HCT116 (cell line): ENCODE measurements at regions not wholly inside any gene's neighbourhood (a gene's known extent, or its start where the extent isn't known, plus 50 kb on each side); places are given as distances from the start of the nearest gene placed in this dataset.

Source experiments
- EZH2 ChIP-seq: fragments of 200-600 bp; sonication (generic); IDR thresholded peaks from 2 replicates; pipeline ENCODE4 v1.6.1; 2017; ENCODE audit warnings: antibody characterized with exemption, mixed run types
- EZH2phosphoT487 ChIP-seq: fragments of 200-600 bp; IDR thresholded peaks from 2 replicates; pipeline ENCODE4 v1.6.1; 2018; ENCODE audit warnings: antibody characterized with exemption, borderline replicate concordance
- MAX ChIP-seq: IDR thresholded peaks from 2 replicates; pipeline ENCODE4 v1.6.1; 2012
- POLR2A ChIP-seq: IDR thresholded peaks from 2 replicates; pipeline ENCODE4 v1.7.0; 2011; ENCODE audit warnings: borderline replicate concordance; ENCODE audit not compliant: insufficient read depth, insufficient read length; ENCODE audit errors: extremely low read depth
- RAD21 ChIP-seq: IDR thresholded peaks from 2 replicates; pipeline ENCODE4 v1.6.1; 2012; ENCODE audit warnings: low read depth, mild to moderate bottlenecking
- SIN3A ChIP-seq: IDR thresholded peaks from 2 replicates; pipeline ENCODE4 v1.6.1; 2012; ENCODE audit warnings: low read depth
- SRF ChIP-seq: IDR thresholded peaks from 2 replicates; pipeline ENCODE4 v1.6.1; 2012; ENCODE audit warnings: low read depth
- YY1 ChIP-seq: IDR thresholded peaks from 2 replicates; pipeline ENCODE4 v1.6.1; 2011; ENCODE audit warnings: low read length, low read depth, moderate library complexity, mild to moderate bottlenecking; ENCODE audit not compliant: insufficient replicate concordance; ENCODE audit errors: extremely low read depth
- ZNF274 ChIP-seq: fragments of 200-500 bp; sonication (Bioruptor generic); IDR thresholded peaks from 2 replicates; pipeline ENCODE4 v1.6.1; 2014; ENCODE audit warnings: mild to moderate bottlenecking, low read depth, low read length, inconsistent platforms
- TF ChIP-seq, protein P1 (sequence below), 3 experiments: fragments of 200-600 bp in 1 of 3; sonication (generic) in 1 of 3; IDR thresholded peaks in 2 of 3; conservative IDR thresholded peaks in 1 of 3; 2 replicates each; pipeline ENCODE4 v1.5.1; 2012 to 2017; ENCODE audit warnings: low read depth in 2 of 3, low read length in 2 of 3, antibody characterized with exemption in 1 of 3, borderline replicate concordance in 1 of 3, control low read depth in 1 of 3, mild to moderate bottlenecking in 1 of 3, mixed read lengths in 1 of 3, mixed run types in 1 of 3, moderate library complexity in 1 of 3; ENCODE audit not compliant: insufficient read depth in 1 of 3
- TF ChIP-seq, protein P2 (sequence below): IDR thresholded peaks from 2 replicates; pipeline ENCODE4 v1.6.1; 2011; ENCODE audit warnings: mild to moderate bottlenecking, low read length, moderate library complexity; ENCODE audit not compliant: insufficient replicate concordance; ENCODE audit errors: extremely low read depth
- TF ChIP-seq, protein P3 (sequence below): IDR thresholded peaks from 2 replicates; pipeline ENCODE4 v1.6.1; 2012
- TF ChIP-seq, protein P4 (sequence below): IDR thresholded peaks from 2 replicates; pipeline ENCODE4 v1.6.1; 2012; ENCODE audit warnings: low read depth

DNA sequence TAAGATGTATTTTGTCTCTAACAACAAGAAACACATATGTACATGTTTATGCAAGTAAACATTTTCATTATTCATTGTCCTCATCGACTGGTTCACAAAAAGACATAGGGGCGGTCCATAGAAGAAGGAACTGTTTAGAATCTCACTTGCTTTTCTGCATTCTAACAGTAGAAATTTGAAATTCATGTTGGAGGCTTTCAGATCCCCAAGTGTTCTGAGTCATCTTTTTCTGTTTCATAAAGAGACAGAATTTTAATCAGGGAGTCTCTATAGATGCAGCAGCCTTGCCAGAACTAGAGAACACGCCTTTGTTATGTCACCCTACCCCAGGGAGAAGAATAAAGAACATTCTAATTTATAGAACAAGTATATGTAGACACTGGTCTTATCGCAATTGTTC lies 324.3 kb downstream of the GABRG2 start:
- TF ChIP-seq YY1 (no peak), RAD21 (no peak), EZH2 (no peak), EZH2phosphoT487 (no peak), SRF (no peak), POLR2A (no peak), ZNF274 (no peak), MAX (no peak), SIN3A (no peak)
- TF ChIP-seq, protein P1, sequence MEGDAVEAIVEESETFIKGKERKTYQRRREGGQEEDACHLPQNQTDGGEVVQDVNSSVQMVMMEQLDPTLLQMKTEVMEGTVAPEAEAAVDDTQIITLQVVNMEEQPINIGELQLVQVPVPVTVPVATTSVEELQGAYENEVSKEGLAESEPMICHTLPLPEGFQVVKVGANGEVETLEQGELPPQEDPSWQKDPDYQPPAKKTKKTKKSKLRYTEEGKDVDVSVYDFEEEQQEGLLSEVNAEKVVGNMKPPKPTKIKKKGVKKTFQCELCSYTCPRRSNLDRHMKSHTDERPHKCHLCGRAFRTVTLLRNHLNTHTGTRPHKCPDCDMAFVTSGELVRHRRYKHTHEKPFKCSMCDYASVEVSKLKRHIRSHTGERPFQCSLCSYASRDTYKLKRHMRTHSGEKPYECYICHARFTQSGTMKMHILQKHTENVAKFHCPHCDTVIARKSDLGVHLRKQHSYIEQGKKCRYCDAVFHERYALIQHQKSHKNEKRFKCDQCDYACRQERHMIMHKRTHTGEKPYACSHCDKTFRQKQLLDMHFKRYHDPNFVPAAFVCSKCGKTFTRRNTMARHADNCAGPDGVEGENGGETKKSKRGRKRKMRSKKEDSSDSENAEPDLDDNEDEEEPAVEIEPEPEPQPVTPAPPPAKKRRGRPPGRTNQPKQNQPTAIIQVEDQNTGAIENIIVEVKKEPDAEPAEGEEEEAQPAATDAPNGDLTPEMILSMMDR (IDR thresholded peaks at IDR 0.05 in 2 of 3, conservative IDR thresholded peaks at IDR 0.05 in 1 of 3; ENCODE audit: borderline replicate concordance in 1 of 3, insufficient read depth in 1 of 3, low read depth in 2 of 3, low read length in 2 of 3), result no peak
- TF ChIP-seq, protein P2, sequence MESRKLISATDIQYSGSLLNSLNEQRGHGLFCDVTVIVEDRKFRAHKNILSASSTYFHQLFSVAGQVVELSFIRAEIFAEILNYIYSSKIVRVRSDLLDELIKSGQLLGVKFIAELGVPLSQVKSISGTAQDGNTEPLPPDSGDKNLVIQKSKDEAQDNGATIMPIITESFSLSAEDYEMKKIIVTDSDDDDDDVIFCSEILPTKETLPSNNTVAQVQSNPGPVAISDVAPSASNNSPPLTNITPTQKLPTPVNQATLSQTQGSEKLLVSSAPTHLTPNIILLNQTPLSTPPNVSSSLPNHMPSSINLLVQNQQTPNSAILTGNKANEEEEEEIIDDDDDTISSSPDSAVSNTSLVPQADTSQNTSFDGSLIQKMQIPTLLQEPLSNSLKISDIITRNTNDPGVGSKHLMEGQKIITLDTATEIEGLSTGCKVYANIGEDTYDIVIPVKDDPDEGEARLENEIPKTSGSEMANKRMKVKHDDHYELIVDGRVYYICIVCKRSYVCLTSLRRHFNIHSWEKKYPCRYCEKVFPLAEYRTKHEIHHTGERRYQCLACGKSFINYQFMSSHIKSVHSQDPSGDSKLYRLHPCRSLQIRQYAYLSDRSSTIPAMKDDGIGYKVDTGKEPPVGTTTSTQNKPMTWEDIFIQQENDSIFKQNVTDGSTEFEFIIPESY, result no peak
- TF ChIP-seq, protein P3, sequence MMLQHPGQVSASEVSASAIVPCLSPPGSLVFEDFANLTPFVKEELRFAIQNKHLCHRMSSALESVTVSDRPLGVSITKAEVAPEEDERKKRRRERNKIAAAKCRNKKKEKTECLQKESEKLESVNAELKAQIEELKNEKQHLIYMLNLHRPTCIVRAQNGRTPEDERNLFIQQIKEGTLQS, result no peak
- TF ChIP-seq, protein P4, sequence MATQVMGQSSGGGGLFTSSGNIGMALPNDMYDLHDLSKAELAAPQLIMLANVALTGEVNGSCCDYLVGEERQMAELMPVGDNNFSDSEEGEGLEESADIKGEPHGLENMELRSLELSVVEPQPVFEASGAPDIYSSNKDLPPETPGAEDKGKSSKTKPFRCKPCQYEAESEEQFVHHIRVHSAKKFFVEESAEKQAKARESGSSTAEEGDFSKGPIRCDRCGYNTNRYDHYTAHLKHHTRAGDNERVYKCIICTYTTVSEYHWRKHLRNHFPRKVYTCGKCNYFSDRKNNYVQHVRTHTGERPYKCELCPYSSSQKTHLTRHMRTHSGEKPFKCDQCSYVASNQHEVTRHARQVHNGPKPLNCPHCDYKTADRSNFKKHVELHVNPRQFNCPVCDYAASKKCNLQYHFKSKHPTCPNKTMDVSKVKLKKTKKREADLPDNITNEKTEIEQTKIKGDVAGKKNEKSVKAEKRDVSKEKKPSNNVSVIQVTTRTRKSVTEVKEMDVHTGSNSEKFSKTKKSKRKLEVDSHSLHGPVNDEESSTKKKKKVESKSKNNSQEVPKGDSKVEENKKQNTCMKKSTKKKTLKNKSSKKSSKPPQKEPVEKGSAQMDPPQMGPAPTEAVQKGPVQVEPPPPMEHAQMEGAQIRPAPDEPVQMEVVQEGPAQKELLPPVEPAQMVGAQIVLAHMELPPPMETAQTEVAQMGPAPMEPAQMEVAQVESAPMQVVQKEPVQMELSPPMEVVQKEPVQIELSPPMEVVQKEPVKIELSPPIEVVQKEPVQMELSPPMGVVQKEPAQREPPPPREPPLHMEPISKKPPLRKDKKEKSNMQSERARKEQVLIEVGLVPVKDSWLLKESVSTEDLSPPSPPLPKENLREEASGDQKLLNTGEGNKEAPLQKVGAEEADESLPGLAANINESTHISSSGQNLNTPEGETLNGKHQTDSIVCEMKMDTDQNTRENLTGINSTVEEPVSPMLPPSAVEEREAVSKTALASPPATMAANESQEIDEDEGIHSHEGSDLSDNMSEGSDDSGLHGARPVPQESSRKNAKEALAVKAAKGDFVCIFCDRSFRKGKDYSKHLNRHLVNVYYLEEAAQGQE, result no peak
